SIG-M5 treated with dmso at 0.1 percent for 504 hours (cell line): ENCODE measurements at regions not wholly inside any gene's neighbourhood (a gene's known extent, or its start where the extent isn't known, plus 50 kb on each side); places are given as distances from the start of the nearest gene placed in this dataset.
"Not testable (repeated sequence)": the region's sequence is repeated elsewhere in the genome, so short reads cannot be mapped to it uniquely, and the experiment has no call there.

Experiments used
- DNase-seq: peaks from one replicate; lab custom pipeline; 2025; ENCODE audit not compliant: unreplicated experiment; lab: John Stamatoyannopoulos, UW

DNA sequence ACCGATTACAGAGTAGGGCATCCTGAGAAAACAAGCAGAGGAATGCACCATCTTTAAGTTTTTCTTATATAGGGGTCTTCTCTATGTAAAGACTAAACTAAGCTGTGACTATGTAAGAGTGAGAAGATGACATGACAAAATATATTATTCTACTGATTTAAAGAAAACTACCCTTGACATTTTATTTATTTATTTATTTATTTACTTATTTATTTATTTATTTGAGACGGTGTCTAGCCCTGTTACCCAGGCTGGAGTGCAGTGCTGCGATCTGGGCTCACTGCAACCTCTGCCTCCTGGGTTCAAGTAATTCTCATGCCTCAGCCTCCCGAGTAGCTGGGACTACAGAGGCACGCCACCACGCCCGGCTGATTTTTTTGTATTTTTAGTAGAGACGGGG lies 320.4 kb upstream of the SASH1 start:
- DNase-seq, result not testable (repeated sequence)

DNA sequence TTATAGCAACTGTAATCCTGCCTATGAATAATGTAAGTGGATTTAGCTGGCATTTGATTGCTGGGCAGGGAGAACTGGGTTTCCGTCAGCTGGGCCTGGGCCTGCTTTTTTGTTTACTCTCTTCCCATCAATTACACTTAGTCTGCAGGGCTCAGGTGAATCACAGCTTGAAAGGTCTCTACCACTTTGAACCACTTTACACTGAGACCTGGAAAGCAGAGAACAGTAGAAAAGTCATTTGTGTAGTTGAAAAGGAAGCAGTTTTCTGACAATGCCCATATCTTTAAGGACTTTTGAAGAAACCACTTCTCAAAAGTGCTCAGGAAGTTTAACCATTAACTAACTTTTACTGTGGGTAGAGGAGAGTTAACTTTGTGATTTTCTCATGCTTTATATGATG lies 315.4 kb upstream of the SASH1 start:
- DNase-seq, result no peak

DNA sequence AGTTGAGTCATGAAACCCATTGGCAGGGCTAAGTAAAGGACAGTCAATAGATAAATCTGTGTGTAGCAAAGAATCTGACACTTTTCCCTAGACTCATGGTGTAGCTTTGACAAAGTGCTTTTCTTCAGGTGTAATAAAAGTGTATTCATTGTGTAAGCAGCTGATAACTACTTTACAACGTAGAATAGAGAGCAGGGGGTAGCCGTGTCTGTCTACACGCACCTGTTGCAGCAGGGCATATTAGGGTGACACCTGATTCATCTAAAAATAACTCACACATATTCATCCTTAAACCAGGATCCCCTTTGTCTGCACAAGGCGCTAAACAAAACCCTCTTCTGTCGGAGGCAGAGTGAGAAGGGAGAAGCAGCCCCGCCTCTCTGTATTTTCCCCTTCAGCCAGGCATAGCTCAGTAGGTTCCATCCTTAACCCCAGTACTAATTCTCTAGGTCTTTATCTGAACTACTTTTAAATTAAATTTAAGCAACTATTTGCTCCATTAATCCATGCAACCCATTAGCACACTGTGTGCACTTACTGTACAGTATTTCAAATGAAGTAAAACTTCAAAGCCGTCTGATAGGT lies 306.7 kb upstream of the SASH1 start:
- no peak for DNase-seq

DNA sequence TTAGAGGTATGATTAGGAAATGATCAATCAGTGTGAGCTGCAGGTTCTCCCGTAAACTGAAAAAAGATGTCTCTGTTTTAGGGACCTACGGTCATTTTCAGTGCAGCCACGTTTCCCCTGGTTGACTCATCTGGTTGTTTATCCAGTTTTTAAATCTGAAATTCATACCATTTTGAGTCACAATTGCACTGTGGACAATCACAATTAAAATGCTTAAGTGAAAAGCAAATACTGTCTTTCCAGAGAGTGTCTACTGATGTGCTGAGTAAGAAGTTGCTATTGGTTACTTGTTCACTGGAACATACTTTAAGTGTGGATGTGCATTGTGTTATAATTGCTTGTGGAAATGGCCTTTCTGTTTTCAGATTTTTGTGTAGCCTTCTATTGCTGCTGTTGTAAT lies 305.1 kb upstream of the SASH1 start:
- no peak for DNase-seq

DNA sequence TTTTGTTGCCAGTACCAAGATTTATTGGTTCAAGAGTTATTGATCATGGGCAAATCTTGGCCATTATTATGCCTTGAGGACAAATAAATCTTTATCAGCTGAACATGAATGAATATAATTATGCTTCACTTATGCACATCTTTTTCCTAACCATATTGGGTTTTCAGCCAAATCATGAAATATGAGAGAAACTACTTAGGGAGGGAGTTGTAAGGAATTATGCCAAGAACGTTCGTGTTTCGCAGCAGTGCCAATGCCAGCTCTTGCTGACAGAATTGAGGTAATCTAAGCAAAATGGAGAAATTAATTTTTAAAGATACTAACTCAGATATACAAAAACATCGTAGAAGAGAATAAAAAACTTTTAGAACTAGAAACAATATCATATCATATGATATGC lies 301.1 kb upstream of the SASH1 start:
- no peak for DNase-seq

DNA sequence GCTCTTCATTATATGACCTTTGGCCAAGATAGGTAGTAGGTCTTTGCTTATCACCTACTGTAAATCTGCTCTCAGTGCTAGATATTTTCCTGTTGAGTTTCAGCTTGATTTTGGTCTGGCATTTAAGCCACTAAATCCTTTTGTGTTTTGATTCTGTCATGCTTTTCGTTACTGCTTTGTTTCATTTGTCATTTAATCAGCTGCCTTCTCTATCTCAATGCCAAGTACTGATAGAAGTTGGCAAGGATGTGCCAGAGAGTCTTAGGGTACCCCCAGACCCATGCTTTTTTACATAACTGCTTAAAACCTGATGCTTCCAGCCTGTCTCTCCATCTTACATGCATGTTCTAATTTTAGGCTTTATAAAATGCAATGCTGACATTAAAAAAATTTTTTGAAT lies 300.1 kb upstream of the SASH1 start:
- no peak for DNase-seq

DNA sequence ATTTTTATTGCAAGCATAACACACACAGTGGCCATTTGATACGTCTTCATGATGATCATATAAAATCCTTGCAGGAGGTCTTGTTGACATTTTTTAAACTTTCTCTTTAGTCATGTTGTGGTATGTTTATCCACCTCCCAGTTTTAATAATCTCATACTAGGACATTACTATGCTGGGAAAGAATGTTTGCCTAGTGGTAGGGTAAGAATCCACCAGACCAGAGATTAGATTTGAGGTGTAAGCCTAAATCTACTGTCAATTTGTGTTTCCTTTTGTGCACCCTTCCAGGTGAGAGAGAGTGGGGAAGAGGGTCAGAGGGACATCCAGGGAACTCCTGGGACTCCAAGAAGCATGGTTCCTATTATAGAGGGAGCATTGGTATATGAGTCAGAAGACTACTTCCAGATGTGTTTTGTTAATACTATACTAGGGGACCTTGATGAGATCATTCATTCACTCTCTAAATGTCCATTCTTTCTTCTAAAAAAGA lies 298.3 kb upstream of the SASH1 start:
- no peak for DNase-seq

DNA sequence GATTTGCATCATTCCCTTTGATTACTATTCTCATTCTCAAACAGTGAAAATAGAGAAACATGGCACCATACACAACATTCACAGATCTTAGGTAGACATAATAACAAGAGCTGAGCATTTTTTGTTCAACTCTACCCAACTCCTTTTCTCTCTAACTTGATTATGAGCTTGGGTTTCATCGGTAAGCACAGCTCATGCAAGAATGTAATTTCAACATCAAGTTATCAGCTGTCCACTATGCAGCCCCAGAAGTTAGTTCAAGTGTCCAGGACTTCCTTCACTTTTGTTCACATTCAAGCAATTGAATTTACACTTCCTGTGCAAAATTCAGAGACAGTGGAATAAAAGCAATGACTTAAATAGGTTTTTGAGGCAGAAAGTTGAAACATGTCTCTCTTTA lies 297.7 kb upstream of the SASH1 start:
- DNase-seq, result no peak

DNA sequence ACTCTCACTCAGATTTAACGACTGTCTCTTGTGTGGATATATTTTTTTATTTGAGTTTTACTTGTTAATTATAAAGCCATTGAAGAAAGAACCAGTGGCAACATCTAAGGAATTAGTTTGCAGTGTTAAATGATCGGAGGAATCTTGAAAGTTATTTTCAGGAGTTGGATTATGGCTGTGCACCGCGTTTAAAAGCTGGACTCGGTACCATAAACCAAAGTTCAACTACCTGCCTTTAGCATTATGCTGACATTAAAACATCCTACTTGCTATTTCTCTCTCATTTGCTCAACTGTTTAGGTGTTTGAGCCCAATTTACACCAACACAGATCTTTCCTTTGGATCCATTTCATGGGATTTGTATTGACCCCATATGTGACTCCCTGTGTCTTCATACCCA lies 289.4 kb upstream of the SASH1 start:
- DNase-seq, result no peak

DNA sequence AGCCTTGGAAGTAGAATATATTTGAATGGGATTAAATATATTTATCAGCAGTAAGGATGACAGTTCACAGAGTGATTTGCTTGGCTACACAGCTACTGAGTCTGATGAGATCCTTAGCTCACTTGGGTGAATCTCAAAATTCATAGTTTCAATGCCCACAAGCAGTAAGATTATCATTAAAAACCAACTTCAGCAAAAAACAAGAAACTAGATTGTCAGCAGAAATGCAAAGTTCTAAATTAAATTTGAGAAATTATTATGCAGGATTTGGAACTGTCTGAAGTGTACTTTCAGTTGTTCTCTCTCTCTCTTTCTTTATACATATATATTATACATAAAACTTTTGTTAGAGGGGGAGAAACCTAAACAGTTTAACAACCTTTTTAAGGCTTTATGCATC lies 288.8 kb upstream of the SASH1 start:
- DNase-seq, result no peak

DNA sequence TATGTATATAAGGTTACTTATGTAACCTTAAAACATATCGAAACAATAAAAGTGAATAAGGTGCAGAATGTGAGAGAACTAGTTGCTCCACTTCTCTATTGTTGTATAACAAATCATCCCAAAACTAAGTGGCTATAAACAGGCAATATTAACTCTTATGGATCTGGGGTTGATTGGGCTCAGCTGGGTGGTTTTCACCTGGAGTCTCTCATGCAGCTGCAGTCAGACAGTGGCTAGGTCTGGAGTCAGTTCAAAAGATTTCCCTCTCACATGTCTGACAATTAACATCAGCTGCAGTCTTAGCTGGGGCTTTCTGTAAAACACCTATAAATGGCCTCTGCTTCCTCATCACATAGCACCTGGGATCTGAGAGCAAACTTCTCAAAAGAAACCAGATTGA lies 288.4 kb upstream of the SASH1 start:
- no peak for DNase-seq

DNA sequence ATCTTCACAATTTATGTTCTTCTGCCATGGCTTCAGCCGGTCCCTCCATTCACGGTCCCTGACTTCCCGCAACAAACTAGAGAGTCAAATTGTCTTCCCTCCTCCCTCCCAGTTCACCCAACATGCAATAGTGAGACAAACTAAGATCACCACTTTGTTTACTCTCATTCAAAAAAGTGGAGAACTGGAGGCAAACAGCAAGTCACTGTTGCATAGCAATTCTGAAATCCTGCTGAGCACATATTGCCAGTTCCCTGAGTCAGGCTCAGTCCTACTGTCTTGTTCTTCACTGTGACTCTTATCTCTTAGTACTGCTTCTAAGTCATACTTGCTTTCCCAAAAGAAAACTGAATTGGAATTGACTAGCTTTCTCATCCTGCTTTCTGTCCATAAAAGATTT lies 287.2 kb upstream of the SASH1 start:
- DNase-seq, result no peak

DNA sequence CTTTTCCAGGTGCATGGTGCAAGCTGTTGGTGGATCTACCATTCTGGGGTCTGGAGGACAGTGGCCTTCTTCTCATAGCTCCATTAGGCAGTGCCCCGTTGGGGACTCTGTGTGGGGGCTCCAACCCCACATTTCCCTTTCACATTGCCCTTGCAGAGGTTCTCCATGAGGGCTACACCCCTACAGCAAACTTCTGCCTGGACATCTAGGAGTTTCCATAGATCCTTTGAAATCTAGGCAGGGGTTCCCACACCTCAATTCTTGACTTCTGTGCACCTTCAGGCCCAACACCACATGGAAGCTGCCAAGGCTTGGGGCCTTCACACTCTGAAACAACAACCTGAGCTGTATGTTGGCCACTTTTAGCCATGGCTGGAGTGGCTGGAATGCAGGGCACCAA lies 282.8 kb upstream of the SASH1 start:
- no peak for DNase-seq

DNA sequence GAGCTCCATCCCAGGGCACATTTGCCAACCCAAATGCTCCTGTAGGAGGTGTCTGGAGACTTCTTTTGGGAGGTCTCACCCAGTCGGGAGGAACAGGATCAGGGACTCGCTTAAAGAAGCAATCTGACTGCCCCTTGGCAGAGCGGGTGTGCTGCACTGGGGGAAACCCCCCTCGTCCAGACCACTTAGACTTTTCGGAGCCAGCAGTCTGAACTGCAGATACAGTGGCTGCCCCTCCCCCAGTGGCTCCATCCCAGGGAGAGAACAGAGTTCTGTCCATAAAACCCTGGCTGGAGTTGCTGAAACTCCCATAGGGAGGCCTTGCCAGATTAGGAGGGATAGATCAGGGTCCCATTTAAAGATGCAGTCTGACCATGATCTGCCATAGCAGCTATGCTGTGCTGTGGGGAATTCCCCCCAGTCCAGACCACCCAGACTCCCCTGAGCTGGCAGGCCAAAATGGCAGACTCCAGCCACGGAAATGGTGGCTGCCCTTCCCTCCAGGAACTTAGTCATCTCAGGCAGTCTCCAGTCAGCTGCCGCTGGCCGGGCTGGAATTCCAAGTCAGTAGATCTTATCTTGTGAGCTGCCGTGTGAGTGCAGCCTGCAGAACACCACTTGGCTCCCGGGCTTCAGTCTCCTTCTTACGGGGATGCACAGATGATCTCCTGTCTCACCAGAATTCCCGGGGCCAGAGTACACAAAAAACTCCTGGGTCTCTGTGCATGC lies 278.1 kb upstream of the SASH1 start:
- peak; percentile 2 for DNase-seq

DNA sequence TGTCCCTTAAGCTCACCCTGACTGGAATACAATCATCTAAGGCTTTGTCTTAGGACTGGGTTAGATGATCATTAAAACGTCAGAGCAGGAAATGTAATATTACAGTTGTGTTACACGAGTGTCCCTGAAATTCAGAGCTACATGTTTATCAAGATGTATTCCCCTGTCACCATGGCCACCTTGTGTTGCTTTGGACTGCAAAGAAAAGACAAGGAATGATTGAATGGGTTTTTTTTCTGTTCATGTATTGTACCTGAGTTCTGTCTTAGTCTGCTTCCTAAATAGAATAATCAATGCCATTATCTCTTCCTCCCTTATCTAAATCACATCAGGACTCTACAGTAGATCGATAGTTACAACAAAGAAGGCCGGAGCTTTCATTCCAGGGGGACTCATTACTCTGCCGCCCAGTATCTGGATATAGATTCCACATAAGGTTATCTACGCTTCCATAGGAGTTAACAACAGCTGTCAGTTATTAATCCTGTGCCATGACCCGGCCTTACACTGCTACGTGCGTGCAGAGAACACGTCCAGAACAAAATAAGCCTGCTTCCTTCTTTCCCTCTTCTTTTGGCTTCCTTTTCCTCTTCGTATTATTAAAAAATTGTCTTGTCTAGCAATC lies 274.1 kb upstream of the SASH1 start:
- no peak for DNase-seq

DNA sequence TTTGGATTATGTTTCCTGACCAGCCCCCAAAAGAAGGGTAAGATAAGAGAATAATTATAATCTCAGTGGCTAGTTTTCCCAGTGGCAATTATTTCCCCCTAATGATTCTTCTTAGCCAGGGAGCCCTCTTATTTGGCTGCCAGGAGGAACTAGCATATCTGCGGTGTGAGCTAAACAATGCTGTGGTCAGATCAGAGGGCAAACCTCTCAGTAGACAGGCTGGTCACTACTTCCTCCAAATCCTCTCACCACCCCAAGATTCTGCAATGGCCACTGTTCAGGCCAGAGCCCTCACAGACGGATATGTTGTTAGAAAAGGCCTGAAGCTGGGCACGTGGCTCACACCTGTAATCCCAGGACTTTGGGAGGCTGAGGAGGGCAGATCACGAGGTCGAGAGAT lies 273.4 kb upstream of the SASH1 start:
- DNase-seq, result no peak

DNA sequence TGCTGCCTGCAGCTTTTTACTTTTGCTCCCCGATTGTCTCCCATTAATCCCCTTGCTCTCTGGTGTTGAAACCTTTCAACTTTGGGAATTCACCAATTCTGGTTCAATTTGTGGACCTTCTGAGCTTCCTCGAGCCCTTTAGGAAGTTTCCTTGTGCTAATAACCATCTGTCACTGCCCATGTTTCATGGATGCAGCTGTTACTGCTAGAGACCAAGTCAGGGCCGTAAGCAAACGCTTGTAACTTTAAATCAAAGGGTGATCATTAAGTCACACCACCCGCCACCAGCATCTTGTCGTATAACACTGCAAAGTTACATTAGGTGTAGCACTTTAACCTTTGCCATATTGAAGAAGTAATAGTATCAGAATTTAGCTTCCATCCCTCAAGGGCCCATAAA lies 268.3 kb upstream of the SASH1 start:
- no peak for DNase-seq

DNA sequence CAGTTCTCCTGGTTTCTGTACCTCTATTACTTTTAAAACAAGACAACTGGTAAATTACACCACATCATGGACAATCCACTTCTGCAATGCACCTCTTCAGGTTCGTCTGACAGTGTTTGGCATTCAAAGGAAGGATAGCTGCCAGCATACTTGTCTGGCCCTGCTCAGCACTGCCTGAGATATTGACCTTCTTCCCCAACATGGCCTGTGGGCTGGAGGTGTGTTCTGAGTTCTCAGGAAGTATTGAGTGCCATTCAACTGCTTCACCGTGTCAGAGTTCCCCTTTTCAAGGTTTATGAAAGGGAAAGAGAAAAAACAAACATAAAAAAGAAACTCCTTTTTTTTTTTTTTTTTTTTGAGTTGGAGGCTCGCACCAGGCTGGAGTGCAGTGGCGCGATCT lies 267.9 kb upstream of the SASH1 start:
- DNase-seq, result no peak

DNA sequence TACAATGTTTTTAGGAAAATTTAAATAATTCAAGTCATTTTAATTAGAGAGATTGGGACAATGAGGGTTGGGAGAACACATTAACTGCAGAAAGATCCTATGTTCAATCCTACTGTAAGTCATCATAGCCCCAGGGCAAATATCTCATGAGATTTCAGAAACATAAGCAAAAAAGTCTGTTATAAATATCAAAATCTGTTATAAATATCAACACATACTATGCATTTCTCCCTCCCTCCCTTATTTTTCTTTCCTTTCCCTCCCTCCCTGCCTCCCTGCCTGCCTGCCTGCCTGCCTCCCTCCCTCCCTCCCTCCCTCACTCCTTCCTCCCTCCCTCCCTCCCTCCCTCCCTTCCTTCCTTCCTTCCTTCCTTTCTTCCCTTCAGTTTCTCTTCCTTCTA lies 267.3 kb upstream of the SASH1 start:
- no peak for DNase-seq

DNA sequence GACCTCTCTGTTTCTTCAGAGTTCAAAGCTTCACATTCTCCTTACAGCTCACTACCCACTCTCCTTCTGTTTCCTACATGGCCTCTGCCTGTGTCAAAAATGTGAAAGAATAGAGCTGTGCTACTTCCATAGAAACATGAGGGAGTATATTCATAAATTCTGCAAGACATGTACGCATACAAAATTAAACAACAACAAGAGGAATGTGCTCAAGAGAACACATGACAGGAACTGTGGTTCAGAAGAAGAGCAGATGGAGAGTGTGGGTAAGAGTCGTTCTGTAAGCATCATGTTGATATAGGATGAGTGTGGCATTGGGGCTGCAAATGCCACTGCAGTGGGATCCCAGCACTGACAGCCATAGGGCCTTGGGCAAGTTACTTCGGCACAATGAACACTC lies 266.6 kb upstream of the SASH1 start:
- DNase-seq, result no peak

DNA sequence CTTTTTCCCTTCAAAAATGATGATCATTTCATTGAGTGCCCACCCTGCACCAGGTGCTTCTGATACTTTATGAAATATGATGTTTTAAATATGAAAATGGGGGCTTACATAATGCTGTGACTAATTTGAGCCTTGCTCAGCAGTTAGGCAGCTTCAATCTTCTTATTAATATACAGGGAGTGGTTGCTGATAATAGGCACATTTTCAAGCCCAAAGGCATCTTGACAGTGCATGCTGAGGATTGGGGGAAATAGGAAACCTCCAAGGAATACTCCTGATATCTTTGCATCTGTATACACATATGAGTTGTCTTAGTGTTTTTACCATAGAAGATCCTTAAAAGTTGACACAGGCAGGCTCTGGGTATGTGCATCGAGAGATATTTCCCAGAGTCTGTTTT lies 262.3 kb upstream of the SASH1 start:
- no peak for DNase-seq

DNA sequence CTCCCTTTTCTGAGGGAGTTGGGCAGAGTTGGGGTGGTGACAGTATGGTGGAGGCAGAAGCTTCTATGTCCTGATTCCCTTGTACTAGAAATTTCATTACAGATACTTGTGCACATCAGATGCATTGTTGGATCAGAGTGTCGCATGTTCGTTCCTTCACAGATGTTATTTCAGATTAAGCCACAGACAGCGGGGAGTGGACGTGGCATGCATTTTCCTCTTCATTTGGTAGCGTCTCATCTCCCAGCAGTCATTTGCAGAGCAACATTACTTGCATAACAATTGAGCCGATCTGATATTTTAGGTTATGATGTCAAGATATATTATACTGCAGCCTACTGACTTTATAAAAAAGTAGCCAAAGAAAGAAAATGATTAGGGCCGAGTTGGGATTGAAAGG lies 261.6 kb upstream of the SASH1 start:
- DNase-seq, result no peak

DNA sequence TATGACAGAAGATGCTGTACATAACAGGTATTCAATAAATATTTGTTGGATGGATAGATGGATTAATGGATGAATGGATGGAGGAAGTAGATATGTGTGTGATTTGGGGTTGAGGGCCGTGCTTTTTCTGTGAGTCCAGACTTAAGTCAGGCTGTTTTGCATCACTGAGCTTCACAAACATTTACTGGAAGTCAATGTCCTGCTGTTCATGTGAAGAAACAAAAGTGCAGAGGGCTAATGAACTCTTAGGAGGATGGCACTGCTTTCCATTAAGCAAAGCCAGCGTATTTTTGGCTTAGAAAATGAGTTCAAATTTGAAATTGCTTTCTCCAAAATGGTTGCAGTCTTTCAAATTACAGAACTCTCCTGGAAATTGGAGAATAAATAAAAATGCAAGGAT lies 260.6 kb upstream of the SASH1 start:
- DNase-seq, result no peak
